ENCODE measurements at regions not wholly inside any gene's neighbourhood (a gene's known extent, or its start where the extent isn't known, plus 50 kb on each side); places are given as distances from the start of the nearest gene placed in this dataset.

DNA sequence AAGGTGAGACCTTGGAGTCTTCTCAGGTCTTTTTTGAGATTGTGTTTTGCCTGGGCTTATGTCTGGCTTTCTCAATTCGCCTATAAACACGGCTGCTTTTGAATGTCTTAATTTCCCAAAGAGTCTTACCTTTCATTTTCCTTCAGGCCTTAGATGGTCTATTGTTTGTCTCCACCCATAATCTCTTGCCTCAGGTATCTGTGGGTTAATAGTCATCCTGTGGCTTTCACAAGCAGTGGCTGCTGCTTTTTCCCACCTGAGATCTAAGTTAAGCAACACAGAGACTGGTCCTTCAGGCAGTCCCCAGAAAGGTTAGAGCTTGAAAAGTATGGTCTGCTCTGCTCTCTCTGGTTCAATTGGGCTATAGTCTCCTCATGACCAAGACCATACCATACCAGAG lies 275.3 kb downstream of the INSIG2 start:
- TF ChIP-seq CTCF (IDR thresholded peaks at IDR 0.05; ENCODE audit: control insufficient read depth, insufficient read depth, low read depth, low read length, missing control alignments): no peak
- no peak for DNase-seq (ENCODE audit: low read depth)
- H3K4me3 ChIP-seq (ENCODE audit: control insufficient read depth, low read depth, low read length): no peak overlapping the region

- no peak for TF ChIP-seq CTCF (IDR thresholded peaks at IDR 0.05; ENCODE audit: control insufficient read depth, insufficient read depth, low read depth, low read length, missing control alignments)
- H3K4me3 ChIP-seq (ENCODE audit: control insufficient read depth, low read depth, low read length): no peak overlapping the region
- no peak for DNase-seq (ENCODE audit: low read depth)
Measured at GRCh38 chr2:118356051-118356450, 267.8 kb downstream of the INSIG2 start.

GRCh38 chr2:118351796-118352195 lies 263.5 kb downstream of the INSIG2 start:
- no peak for DNase-seq (ENCODE audit: low read depth)
- no peak for TF ChIP-seq CTCF (IDR thresholded peaks at IDR 0.05; ENCODE audit: control insufficient read depth, insufficient read depth, low read depth, low read length, missing control alignments)

GRCh38 chr2:118350621-118351020 lies 262.4 kb downstream of the INSIG2 start:
- TF ChIP-seq CTCF (IDR thresholded peaks at IDR 0.05; ENCODE audit: control insufficient read depth, insufficient read depth, low read depth, low read length, missing control alignments): no peak
- DNase-seq (ENCODE audit: low read depth): no peak
- H3K4me3 ChIP-seq (ENCODE audit: control insufficient read depth, low read depth, low read length): no peak overlapping the region

More at GRCh38 chr2:118351796-118352195, 263.5 kb downstream of the INSIG2 start:
- H3K4me3 ChIP-seq (ENCODE audit: control insufficient read depth, low read depth, low read length): no peak overlapping the region

DNA sequence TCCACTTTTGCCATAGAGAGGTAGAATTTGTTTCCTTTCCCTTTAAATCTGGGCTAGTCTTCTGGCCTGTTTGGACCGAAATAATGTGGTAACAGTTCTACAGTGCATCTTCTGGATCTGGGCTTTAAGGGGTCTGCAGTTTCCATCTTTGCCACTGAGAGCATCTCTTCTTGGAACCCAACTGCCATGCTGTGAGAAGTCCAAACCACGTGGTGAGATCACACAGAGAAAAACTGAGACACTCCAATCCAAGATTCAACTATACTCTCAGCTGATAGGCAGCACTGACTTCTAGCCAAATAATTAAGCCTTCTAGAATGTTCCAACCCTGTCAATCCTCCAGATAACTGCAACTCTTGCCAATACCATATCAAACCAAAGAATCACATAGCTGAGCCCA lies 261.1 kb downstream of the INSIG2 start:
- no peak for TF ChIP-seq CTCF (IDR thresholded peaks at IDR 0.05; ENCODE audit: control insufficient read depth, insufficient read depth, low read depth, low read length, missing control alignments)
- no peak for DNase-seq (ENCODE audit: low read depth)
- H3K4me3 ChIP-seq (ENCODE audit: control insufficient read depth, low read depth, low read length): no peak overlapping the region

DNA sequence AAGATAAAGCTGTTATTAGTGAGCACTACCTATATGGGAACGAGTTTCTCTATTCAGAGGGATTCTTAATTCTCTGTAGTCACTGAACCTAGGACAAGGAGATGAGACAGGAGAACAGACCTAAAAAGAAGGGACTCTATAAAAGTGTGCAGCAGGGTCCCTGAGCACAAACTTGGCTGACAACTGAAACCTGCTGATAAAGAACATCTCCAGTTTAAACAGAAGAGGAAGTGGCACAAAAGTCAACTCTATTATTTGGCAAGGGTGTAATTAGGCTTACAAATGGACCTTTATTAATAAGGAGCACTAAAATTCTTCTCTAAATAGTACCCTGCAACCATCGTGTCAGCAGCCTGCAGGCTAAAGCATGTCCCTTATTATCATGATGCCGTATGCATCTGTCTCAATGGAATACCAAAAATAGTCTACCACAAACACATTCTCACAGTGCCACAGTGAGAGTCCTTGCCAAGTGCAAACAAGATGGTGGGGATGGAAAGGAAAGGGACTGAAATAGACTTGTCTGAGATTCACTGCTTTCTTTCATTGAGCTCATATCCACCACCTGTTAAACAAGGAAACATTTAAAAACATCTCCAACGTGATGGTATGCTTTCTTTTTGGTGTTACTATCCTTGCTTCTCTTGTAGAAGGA lies 260.2 kb downstream of the INSIG2 start:
- no peak overlapping the region for H3K4me3 ChIP-seq (ENCODE audit: control insufficient read depth, low read depth, low read length)
- no peak for DNase-seq (ENCODE audit: low read depth)
- TF ChIP-seq CTCF (IDR thresholded peaks at IDR 0.05; ENCODE audit: control insufficient read depth, insufficient read depth, low read depth, low read length, missing control alignments): no peak

Data from AG09309 (cell line).